ENCODE measurements at regions not wholly inside any gene's neighbourhood (a gene's known extent, or its start where the extent isn't known, plus 50 kb on each side); places are given as distances from the start of the nearest gene placed in this dataset.
"Not testable (repeated sequence)": the region's sequence is repeated elsewhere in the genome, so short reads cannot be mapped to it uniquely, and the experiment has no call there.

DNA sequence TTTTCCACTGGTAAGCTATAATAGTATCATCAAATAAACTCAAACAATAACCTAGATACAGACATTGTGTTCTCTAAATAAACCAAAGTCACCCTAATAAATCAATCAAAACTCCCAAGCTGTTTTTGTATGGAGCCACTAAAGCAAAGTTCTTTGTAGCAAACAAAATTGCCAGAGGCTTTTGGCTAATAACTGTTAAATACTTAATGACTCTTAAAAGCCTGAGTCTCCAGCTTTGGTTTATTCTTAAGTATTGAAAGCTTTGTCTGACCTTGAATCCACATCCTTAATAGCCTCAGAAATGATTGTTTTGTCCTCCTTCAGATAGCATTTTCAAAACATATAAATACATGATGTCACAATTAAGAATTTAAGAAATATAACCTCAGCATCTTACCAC lies 725.3 kb downstream of the SI start:
- H3K4me2 ChIP-seq (ENCODE audit: low read length), result no peak overlapping the region

DNA sequence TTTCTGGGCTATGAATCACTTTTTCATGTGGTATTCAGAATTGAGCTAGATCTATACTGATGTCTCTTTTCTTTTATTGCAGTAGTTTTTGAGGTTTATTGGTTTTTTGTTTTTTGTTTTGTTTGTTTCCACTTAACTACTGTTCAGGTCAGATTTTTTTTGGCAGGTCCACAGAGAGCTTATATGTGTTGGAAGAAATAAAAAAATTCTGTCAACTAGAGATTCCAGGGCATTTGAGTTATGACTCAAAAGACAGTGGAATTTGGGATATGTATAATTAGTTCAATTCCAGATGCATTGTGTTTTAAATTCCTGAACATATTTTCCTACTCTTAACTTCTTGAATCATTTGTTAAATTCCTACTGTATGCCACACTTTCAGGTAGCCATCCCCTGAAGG lies 727.2 kb downstream of the SI start:
- no peak overlapping the region for H3K4me2 ChIP-seq (ENCODE audit: low read length)
- no peak overlapping the region for H3K27ac ChIP-seq (ENCODE audit: low read depth, low read length)
- no peaks in the 10 kb centered on the region for H3K4me1 ChIP-seq (ENCODE audit: control insufficient read depth, low read length)
- H3K79me2 ChIP-seq (ENCODE audit: control insufficient read depth, low read length), result no peaks in the 10 kb centered on the region
- no peaks in the 10 kb centered on the region for H3K27me3 ChIP-seq (ENCODE audit: control insufficient read depth, low read length)
- no peaks in the 10 kb centered on the region for H3F3A ChIP-seq (ENCODE audit: control insufficient read depth, insufficient read depth)
- TF ChIP-seq, protein P1, sequence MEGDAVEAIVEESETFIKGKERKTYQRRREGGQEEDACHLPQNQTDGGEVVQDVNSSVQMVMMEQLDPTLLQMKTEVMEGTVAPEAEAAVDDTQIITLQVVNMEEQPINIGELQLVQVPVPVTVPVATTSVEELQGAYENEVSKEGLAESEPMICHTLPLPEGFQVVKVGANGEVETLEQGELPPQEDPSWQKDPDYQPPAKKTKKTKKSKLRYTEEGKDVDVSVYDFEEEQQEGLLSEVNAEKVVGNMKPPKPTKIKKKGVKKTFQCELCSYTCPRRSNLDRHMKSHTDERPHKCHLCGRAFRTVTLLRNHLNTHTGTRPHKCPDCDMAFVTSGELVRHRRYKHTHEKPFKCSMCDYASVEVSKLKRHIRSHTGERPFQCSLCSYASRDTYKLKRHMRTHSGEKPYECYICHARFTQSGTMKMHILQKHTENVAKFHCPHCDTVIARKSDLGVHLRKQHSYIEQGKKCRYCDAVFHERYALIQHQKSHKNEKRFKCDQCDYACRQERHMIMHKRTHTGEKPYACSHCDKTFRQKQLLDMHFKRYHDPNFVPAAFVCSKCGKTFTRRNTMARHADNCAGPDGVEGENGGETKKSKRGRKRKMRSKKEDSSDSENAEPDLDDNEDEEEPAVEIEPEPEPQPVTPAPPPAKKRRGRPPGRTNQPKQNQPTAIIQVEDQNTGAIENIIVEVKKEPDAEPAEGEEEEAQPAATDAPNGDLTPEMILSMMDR (IDR thresholded peaks at IDR 0.05; ENCODE audit: low read depth, low read length, poor library complexity, severe bottlenecking), result no peak
- no peaks in the 10 kb centered on the region for H3K9me2 ChIP-seq (replicated peaks; ENCODE audit: control insufficient read depth, low read length)
- no peaks in the 10 kb centered on the region for H4K20me1 ChIP-seq (ENCODE audit: control insufficient read depth, insufficient read depth, low read depth, low read length)
- H3K36me3 ChIP-seq (ENCODE audit: control insufficient read depth, low read length), result no peaks in the 10 kb centered on the region
- no peaks in the 10 kb centered on the region for H3K9me3 ChIP-seq (ENCODE audit: control insufficient read depth, insufficient read depth, low read length)
- H3K4me3 ChIP-seq (ENCODE audit: low read length), result no peak overlapping the region

More for the DNA sequence above, 725.3 kb downstream of the SI start:
- Histone ChIP-seq H3K27ac (ENCODE audit: low read depth, low read length) (no peak overlapping the region), H3K4me1 (ENCODE audit: control insufficient read depth, low read length) (no peaks in the 10 kb centered on the region), H3K79me2 (ENCODE audit: control insufficient read depth, low read length) (no peaks in the 10 kb centered on the region), H3K36me3 (ENCODE audit: control insufficient read depth, low read length) (no peaks in the 10 kb centered on the region), H3K9me3 (ENCODE audit: control insufficient read depth, insufficient read depth, low read length) (no peaks in the 10 kb centered on the region), H4K20me1 (ENCODE audit: control insufficient read depth, insufficient read depth, low read depth, low read length) (no peaks in the 10 kb centered on the region), H3F3A (ENCODE audit: control insufficient read depth, insufficient read depth) (no peaks in the 10 kb centered on the region), H3K4me3 (ENCODE audit: low read length) (no peak overlapping the region), H3K9me2 (replicated peaks; ENCODE audit: control insufficient read depth, low read length) (no peaks in the 10 kb centered on the region), H3K27me3 (ENCODE audit: control insufficient read depth, low read length) (no peaks in the 10 kb centered on the region)
- no peak for TF ChIP-seq EZH2phosphoT487 (IDR thresholded peaks at IDR 0.05; ENCODE audit: borderline replicate concordance, low read length)
- TF ChIP-seq, protein P1 (IDR thresholded peaks at IDR 0.05; ENCODE audit: low read depth, low read length, poor library complexity, severe bottlenecking), result no peak

DNA sequence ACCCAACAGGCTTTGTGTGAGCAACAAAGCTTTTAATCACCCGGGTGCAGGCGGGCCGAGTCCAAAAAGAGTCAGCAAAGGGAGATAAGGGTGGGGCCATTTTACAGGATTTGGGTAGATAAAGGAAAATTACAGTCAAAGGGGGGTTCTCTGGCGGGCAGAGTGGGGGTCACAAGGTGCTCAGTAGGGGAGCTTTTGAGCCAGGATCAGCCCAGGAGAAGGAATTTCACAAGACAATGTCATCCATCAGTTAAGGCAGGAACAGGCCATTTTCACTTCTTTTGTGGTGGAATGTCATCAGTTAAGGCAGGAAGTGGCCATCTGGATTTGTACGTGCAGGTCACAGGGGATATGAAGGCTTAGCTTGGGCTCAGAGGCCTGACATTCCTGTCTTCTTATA lies 736.1 kb downstream of the SI start:
- H3F3A ChIP-seq (ENCODE audit: control insufficient read depth, insufficient read depth); H3K27me3 ChIP-seq (ENCODE audit: control insufficient read depth, low read length); H3K36me3 ChIP-seq (ENCODE audit: control insufficient read depth, low read length); H3K27ac ChIP-seq (ENCODE audit: low read depth, low read length); H3K9me3 ChIP-seq (ENCODE audit: control insufficient read depth, insufficient read depth, low read length); H3K4me2 ChIP-seq (ENCODE audit: low read length); H3K9me2 ChIP-seq (replicated peaks; ENCODE audit: control insufficient read depth, low read length); H3K4me3 ChIP-seq (ENCODE audit: low read length); H3K79me2 ChIP-seq (ENCODE audit: control insufficient read depth, low read length); H4K20me1 ChIP-seq (ENCODE audit: control insufficient read depth, insufficient read depth, low read depth, low read length); H3K4me1 ChIP-seq (ENCODE audit: control insufficient read depth, low read length): not testable (repeated sequence)

DNA sequence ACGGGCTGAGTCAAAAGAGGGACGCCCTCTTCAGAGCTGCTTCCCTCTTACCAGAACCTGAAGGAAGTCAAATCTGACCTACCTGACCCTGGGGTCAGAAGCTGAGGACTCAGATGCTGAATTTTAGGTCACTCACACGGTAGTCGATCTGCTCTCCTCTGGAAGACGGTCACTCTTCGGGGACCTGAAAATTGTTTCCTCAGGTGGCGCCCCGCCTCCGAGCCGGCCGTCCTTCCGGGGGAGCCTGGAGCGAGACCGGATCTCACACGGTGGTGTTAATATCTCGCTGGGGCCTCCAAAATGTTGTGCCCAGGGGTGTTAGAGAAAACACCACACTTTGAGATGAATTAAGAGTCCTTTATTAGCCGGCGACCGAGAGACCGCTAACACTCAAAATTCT lies 737.2 kb downstream of the SI start:
- no peak overlapping the region for H3K4me2 ChIP-seq (ENCODE audit: low read length)
- no peaks in the 10 kb centered on the region for H3K79me2 ChIP-seq (ENCODE audit: control insufficient read depth, low read length)
- no peaks in the 10 kb centered on the region for H3F3A ChIP-seq (ENCODE audit: control insufficient read depth, insufficient read depth)
- H3K9me2 ChIP-seq (replicated peaks; ENCODE audit: control insufficient read depth, low read length), result no peaks in the 10 kb centered on the region
- no peaks in the 10 kb centered on the region for H4K20me1 ChIP-seq (ENCODE audit: control insufficient read depth, insufficient read depth, low read depth, low read length)
- no peaks in the 10 kb centered on the region for H3K9me3 ChIP-seq (ENCODE audit: control insufficient read depth, insufficient read depth, low read length)
- TF ChIP-seq, protein P1 (IDR thresholded peaks at IDR 0.05; ENCODE audit: low read depth, low read length, poor library complexity, severe bottlenecking), result no peak
- no peak for TF ChIP-seq EZH2phosphoT487 (IDR thresholded peaks at IDR 0.05; ENCODE audit: borderline replicate concordance, low read length)
- H3K27me3 ChIP-seq (ENCODE audit: control insufficient read depth, low read length), result no peaks in the 10 kb centered on the region
- H3K4me3 ChIP-seq (ENCODE audit: low read length), result no peak overlapping the region
- no peak overlapping the region for H3K27ac ChIP-seq (ENCODE audit: low read depth, low read length)
- no peaks in the 10 kb centered on the region for H3K36me3 ChIP-seq (ENCODE audit: control insufficient read depth, low read length)
- H3K4me1 ChIP-seq (ENCODE audit: control insufficient read depth, low read length), result no peaks in the 10 kb centered on the region

Measured in DOHH2 (cell line).